Upper lobe of left lung (tissue), 4 donors: ENCODE measurements at regions not wholly inside any gene's neighbourhood (a gene's known extent, or its start where the extent isn't known, plus 50 kb on each side); places are given as distances from the start of the nearest gene placed in this dataset.
"Not testable (repeated sequence)": the region's sequence is repeated elsewhere in the genome, so short reads cannot be mapped to it uniquely, and the experiment has no call there.

Experiments
- POLR2A ChIP-seq, 4 donors: fragments of 450-650 bp; IDR thresholded peaks; one replicate each; pipeline ENCODE4 v1.5.1; 2016 to 2017; ENCODE audit warnings: antibody characterized with exemption in 4 of 4, mild to moderate bottlenecking in 2 of 4
- POLR2AphosphoS5 ChIP-seq, 2 donors: sonication (generic); formaldehyde crosslinking; IDR thresholded peaks; one replicate each; pipeline ENCODE4 v1.5.1; 2017; ENCODE audit warnings: antibody characterized with exemption in 2 of 2
- TF ChIP-seq, protein P1 (sequence below), 6 experiments: fragments of 450-650 bp in 4 of 6; fragments of 200-600 bp in 2 of 6; sonication (generic) in 2 of 6; IDR thresholded peaks; one replicate each; pipeline ENCODE4 v1.5.1; 2016 to 2019; ENCODE audit warnings: antibody characterized with exemption in 6 of 6

DNA sequence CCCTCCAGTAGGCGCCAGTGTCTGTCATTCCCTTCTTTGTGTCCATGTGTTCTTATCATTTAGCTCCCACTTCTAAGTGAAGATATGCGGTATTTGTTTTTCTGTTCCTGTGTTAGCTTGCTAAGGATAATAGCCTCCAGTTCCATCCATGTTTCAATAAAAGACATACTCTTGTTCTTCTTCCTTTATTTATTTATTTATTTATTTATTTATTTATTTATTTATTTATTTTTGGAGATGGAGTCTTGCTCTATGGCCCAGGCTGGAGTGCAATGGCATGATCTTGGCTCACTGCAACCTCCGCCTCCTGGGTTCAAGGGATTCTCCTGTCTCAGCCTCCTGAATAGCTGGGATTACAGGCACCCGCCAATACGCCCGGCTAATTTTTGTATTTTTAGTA lies 762.6 kb upstream of the CDH10 start:
- not testable (repeated sequence) for TF ChIP-seq POLR2A, POLR2AphosphoS5 (IDR thresholded peaks at IDR 0.05)
- TF ChIP-seq, protein P1, sequence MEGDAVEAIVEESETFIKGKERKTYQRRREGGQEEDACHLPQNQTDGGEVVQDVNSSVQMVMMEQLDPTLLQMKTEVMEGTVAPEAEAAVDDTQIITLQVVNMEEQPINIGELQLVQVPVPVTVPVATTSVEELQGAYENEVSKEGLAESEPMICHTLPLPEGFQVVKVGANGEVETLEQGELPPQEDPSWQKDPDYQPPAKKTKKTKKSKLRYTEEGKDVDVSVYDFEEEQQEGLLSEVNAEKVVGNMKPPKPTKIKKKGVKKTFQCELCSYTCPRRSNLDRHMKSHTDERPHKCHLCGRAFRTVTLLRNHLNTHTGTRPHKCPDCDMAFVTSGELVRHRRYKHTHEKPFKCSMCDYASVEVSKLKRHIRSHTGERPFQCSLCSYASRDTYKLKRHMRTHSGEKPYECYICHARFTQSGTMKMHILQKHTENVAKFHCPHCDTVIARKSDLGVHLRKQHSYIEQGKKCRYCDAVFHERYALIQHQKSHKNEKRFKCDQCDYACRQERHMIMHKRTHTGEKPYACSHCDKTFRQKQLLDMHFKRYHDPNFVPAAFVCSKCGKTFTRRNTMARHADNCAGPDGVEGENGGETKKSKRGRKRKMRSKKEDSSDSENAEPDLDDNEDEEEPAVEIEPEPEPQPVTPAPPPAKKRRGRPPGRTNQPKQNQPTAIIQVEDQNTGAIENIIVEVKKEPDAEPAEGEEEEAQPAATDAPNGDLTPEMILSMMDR (IDR thresholded peaks at IDR 0.05) = not testable (repeated sequence)
